Mesenchymal stem cell (in vitro differentiated cells and primary cell): ENCODE measurements at regions not wholly inside any gene's neighbourhood (a gene's known extent, or its start where the extent isn't known, plus 50 kb on each side); places are given as distances from the start of the nearest gene placed in this dataset.

ENCODE experiments used
- DNase-seq: peaks from one replicate; pipeline ENCODE4 v3.0.0-alpha.2; 2013
- H2AFZ ChIP-seq: one replicate; pipeline ENCODE4 v1.6.1; 2013; ENCODE audit warnings: low read depth, mild to moderate bottlenecking, control low read depth, inconsistent platforms, low read length, moderate library complexity
- H2AK5ac ChIP-seq: 2 replicates; pipeline ENCODE4 v1.6.1; 2013; ENCODE audit warnings: low read length, moderate library complexity, mild to moderate bottlenecking, inconsistent platforms; ENCODE audit not compliant: severe bottlenecking
- H2BK120ac ChIP-seq: one replicate; pipeline ENCODE4 v1.6.1; 2013; ENCODE audit warnings: low read depth, mild to moderate bottlenecking, inconsistent platforms, low read length, moderate library complexity
- H2BK12ac ChIP-seq, 2 experiments: one replicate each; pipeline ENCODE4 v1.6.1; 2013; ENCODE audit warnings: inconsistent platforms in 2 of 2, low read length in 2 of 2, mild to moderate bottlenecking in 2 of 2, moderate library complexity in 2 of 2, control low read depth in 1 of 2
- H2BK15ac ChIP-seq: one replicate; pipeline ENCODE4 v1.6.1; 2013; ENCODE audit warnings: mild to moderate bottlenecking, low read depth, inconsistent platforms; ENCODE audit not compliant: poor library complexity, severe bottlenecking
- H2BK5ac ChIP-seq: 2 replicates; pipeline ENCODE4 v1.6.1; 2013; ENCODE audit warnings: low read depth, mild to moderate bottlenecking, low read length, control low read depth, inconsistent platforms; ENCODE audit not compliant: poor library complexity, severe bottlenecking
- H3K14ac ChIP-seq, 2 experiments: one replicate each; pipeline ENCODE4 v1.6.1; 2013; ENCODE audit warnings: inconsistent platforms in 2 of 2, low read length in 2 of 2, control low read depth in 1 of 2, mild to moderate bottlenecking in 1 of 2, moderate library complexity in 1 of 2
- H3K18ac ChIP-seq, 2 experiments: one replicate each; pipeline ENCODE4 v1.6.1; 2013; ENCODE audit warnings: inconsistent platforms in 2 of 2, low read length in 2 of 2, control low read depth in 1 of 2, low read depth in 1 of 2, mild to moderate bottlenecking in 1 of 2
- H3K23ac ChIP-seq, 2 experiments: one replicate each; pipeline ENCODE4 v1.6.1; 2013; ENCODE audit warnings: inconsistent platforms in 2 of 2, low read length in 2 of 2, mild to moderate bottlenecking in 2 of 2, moderate library complexity in 2 of 2, control low read depth in 1 of 2
- H3K27ac ChIP-seq: 2 replicates; pipeline ENCODE4 v1.5.1; 2013; ENCODE audit warnings: mild to moderate bottlenecking, moderate library complexity, low read length, control low read depth, inconsistent platforms; ENCODE audit not compliant: poor library complexity, severe bottlenecking
- H3K27me3 ChIP-seq, 2 experiments: 2 replicates each; pipeline versions ENCODE4 v1.6.1 to v1.7.0; 2013; ENCODE audit warnings: low read length in 2 of 2, mild to moderate bottlenecking in 2 of 2, moderate library complexity in 2 of 2, control low read depth in 1 of 2, inconsistent platforms in 1 of 2; ENCODE audit not compliant: control insufficient read depth in 1 of 2, insufficient read depth in 1 of 2
- H3K36me3 ChIP-seq, 2 experiments: 2 replicates each; pipeline versions ENCODE4 v1.6.1 to v1.7.0; 2013; ENCODE audit warnings: low read length in 2 of 2, control low read depth in 1 of 2, inconsistent platforms in 1 of 2, low read depth in 1 of 2, mild to moderate bottlenecking in 1 of 2; ENCODE audit not compliant: insufficient read depth in 2 of 2, control insufficient read depth in 1 of 2
- H3K4ac ChIP-seq, 2 experiments: one replicate each; pipeline ENCODE4 v1.6.1; 2013; ENCODE audit warnings: inconsistent platforms in 2 of 2, low read length in 2 of 2, mild to moderate bottlenecking in 2 of 2, moderate library complexity in 2 of 2, control low read depth in 1 of 2, low read depth in 1 of 2
- H3K4me1 ChIP-seq: 2 replicates; pipeline ENCODE4 v1.6.1; 2013; ENCODE audit warnings: low read depth, low read length, control low read depth; ENCODE audit not compliant: control insufficient read depth, insufficient read depth
- H3K4me2 ChIP-seq: 2 replicates; pipeline ENCODE4 v1.6.1; 2013; ENCODE audit warnings: low read length, mild to moderate bottlenecking, inconsistent platforms; ENCODE audit not compliant: poor library complexity, severe bottlenecking
- H3K4me3 ChIP-seq, 2 experiments: 2 replicates each; pipeline versions ENCODE4 v1.5.1 to v1.7.0; 2013; ENCODE audit warnings: low read length in 2 of 2, mild to moderate bottlenecking in 2 of 2, control low read depth in 1 of 2, low read depth in 1 of 2; ENCODE audit not compliant: insufficient read depth in 1 of 2
- H3K79me1 ChIP-seq: replicated peaks from 2 replicates; pipeline ENCODE4 v1.6.1; 2013; ENCODE audit warnings: mild to moderate bottlenecking, control low read depth, low read length, inconsistent platforms; ENCODE audit not compliant: poor library complexity, severe bottlenecking
- H3K9ac ChIP-seq: 2 replicates; pipeline ENCODE4 v1.7.0; 2013; ENCODE audit warnings: mild to moderate bottlenecking, low read length, moderate library complexity
- H3K9me3 ChIP-seq: 2 replicates; pipeline ENCODE4 v1.7.0; 2013; ENCODE audit warnings: mild to moderate bottlenecking, low read length; ENCODE audit not compliant: control insufficient read depth
- H4K8ac ChIP-seq: one replicate; pipeline ENCODE4 v1.6.1; 2013; ENCODE audit warnings: inconsistent platforms, mild to moderate bottlenecking, low read length, moderate library complexity
- H4K91ac ChIP-seq: one replicate; pipeline ENCODE4 v1.6.1; 2013; ENCODE audit warnings: mild to moderate bottlenecking, low read length, inconsistent platforms
- WGBS: methylation state at CpG from one replicate; pipeline ENCODE4 v1.1.7; 2013; ENCODE audit warnings: mixed read lengths; 5-methylcytosine and 5-hydroxymethylcytosine counted together

DNA sequence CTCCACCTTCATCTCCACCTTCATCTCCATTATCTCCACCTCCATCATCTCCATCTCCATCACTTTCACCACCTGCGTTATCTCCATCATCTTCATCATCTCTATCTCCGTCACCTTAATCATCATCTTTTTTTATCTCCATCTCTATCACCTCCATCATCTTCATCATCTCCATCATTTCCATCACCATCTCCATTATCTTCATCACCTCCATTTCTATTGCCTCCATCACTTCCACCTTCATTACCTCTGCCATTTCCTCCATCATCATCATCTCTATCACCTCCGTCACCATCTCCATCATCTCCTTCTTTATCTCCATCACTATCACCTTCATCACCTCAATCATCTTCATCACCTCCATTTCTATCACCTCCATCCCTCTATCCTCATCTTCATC, 573.5 kb downstream of the TBC1D22A start:
- DNase-seq = no peak
- H3K18ac ChIP-seq = no peak overlapping the region
- no peak overlapping the region for H4K8ac ChIP-seq
- H4K91ac ChIP-seq = no peak overlapping the region
- no peak overlapping the region for H3K14ac ChIP-seq
- no peak overlapping the region for H3K9ac ChIP-seq
- no peak overlapping the region for H2AFZ ChIP-seq
- no peak overlapping the region for H2BK120ac ChIP-seq
- H2BK15ac ChIP-seq = no peak overlapping the region
- no peak overlapping the region for H2BK12ac ChIP-seq
- H3K4me2 ChIP-seq = no peak overlapping the region
- H3K27me3 ChIP-seq = peaks cover 0 to 29% of the 10 kb centered on the region in 2 experiments
- no peak overlapping the region for H3K23ac ChIP-seq
- no peaks in the 10 kb centered on the region for H3K4me1 ChIP-seq
- 83% methylated on average over 3 of the region's 3 CpGs for WGBS
- H3K27ac ChIP-seq = no peak overlapping the region
- H3K79me1 ChIP-seq = no peaks in the 10 kb centered on the region
- H2AK5ac ChIP-seq = no peak overlapping the region
- no peak overlapping the region for H3K4ac ChIP-seq
- no peak overlapping the region for H2BK5ac ChIP-seq
- no peak overlapping the region for H3K4me3 ChIP-seq
- H3K9me3 ChIP-seq = peaks cover 27% of the 10 kb centered on the region
- H3K36me3 ChIP-seq = no peaks in the 10 kb centered on the region

DNA sequence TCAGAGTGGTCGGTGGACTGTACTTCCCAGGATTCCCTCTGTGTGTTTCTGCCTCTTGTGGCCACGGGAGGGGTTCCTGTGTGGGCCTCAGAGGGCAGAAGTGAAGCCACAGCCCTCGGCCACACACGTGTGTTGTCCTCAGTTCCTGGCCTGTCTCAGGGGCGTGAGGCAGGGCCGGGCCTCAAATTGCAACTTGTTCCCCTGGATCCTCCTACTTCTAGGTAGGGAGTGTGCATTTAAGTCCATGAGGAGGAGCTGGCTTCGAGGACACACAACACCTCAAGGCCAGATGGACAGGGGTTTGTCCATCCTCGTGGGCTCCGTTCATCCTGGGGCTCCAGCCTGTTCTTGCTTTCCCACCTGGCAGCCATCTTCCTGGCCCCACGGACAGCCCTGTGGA, 573.0 kb downstream of the TBC1D22A start:
- 36% methylated on average over 10 of the region's 10 CpGs for WGBS
- Histone ChIP-seq H3K9me3 (peaks cover 27% of the 10 kb centered on the region), H3K79me1 (no peaks in the 10 kb centered on the region), H3K4me3 (no peak overlapping the region), H4K8ac (no peak overlapping the region), H3K14ac (no peak overlapping the region), H3K4me1 (no peaks in the 10 kb centered on the region), H2BK12ac (no peak overlapping the region), H3K36me3 (no peaks in the 10 kb centered on the region), H3K18ac (no peak overlapping the region), H2AFZ (no peak overlapping the region), H3K27me3 (peaks cover 0 to 24% of the 10 kb centered on the region in 2 experiments), H3K4me2 (no peak overlapping the region), H3K4ac (no peak overlapping the region), H3K9ac (no peak overlapping the region), H2AK5ac (no peak overlapping the region), H2BK5ac (no peak overlapping the region), H2BK15ac (no peak overlapping the region), H2BK120ac (no peak overlapping the region), H4K91ac (no peak overlapping the region), H3K27ac (no peak overlapping the region), H3K23ac (no peak overlapping the region)
- DNase-seq = no peak

- no peak overlapping the region for H3K4ac ChIP-seq
- H3K79me1 ChIP-seq = no peaks in the 10 kb centered on the region
- peaks cover 27% of the 10 kb centered on the region for H3K9me3 ChIP-seq
- H3K9ac ChIP-seq = no peak overlapping the region
- H3K4me2 ChIP-seq = no peak overlapping the region
- H3K18ac ChIP-seq = no peak overlapping the region
- no peak for DNase-seq
- no peak overlapping the region for H3K27ac ChIP-seq
- no peak overlapping the region for H2AK5ac ChIP-seq
- no peak overlapping the region for H3K4me3 ChIP-seq
- no peak overlapping the region for H2BK12ac ChIP-seq
- H3K27me3 ChIP-seq = peaks cover 0 to 20% of the 10 kb centered on the region in 2 experiments
- 53% methylated on average over 7 of the region's 7 CpGs for WGBS
- H3K23ac ChIP-seq = no peak overlapping the region
- no peaks in the 10 kb centered on the region for H3K36me3 ChIP-seq
- no peaks in the 10 kb centered on the region for H3K4me1 ChIP-seq
- no peak overlapping the region for H3K14ac ChIP-seq
- H2BK5ac ChIP-seq = no peak overlapping the region
- H4K8ac ChIP-seq = no peak overlapping the region
- H2BK120ac ChIP-seq = no peak overlapping the region
- no peak overlapping the region for H2BK15ac ChIP-seq
- H2AFZ ChIP-seq = no peak overlapping the region
- H4K91ac ChIP-seq = no peak overlapping the region
Observed at GRCh38 chr22:47334601-47335000, 572.2 kb downstream of the TBC1D22A start.

DNA sequence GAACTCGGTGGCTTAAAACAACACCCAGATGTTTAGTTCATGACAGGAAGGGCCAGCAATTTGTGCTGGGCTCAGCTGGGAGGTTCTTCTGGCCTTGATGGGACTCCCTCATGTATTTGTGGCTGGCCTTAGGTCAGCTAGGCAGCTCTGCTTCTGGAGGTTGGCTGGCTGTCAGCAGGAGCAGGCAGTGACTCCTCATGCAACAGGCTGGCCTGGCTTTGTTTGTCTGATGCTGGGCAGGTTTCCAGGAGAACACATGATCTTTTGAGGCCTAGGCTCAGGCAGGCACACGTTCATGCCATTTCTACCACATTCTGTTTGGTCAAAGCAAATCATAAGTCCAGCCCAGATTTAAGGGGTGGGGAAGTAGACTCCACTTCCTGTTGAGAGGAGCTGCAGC, 571.2 kb downstream of the TBC1D22A start:
- H3K36me3 ChIP-seq = no peaks in the 10 kb centered on the region
- H3K9me3 ChIP-seq = peaks cover 27% of the 10 kb centered on the region
- H3K4me2 ChIP-seq = no peak overlapping the region
- no peak for DNase-seq
- peaks cover 0 to 19% of the 10 kb centered on the region in 2 experiments for H3K27me3 ChIP-seq
- no peaks in the 10 kb centered on the region for H3K4me1 ChIP-seq
- no peak overlapping the region for H3K23ac ChIP-seq
- no peaks in the 10 kb centered on the region for H3K79me1 ChIP-seq
- no peak overlapping the region for H3K4me3 ChIP-seq
- H3K18ac ChIP-seq = no peak overlapping the region
- H2BK15ac ChIP-seq = no peak overlapping the region
- H4K91ac ChIP-seq = no peak overlapping the region
- H3K9ac ChIP-seq = no peak overlapping the region
- H4K8ac ChIP-seq = no peak overlapping the region
- H3K14ac ChIP-seq = no peak overlapping the region
- no peak overlapping the region for H2AK5ac ChIP-seq
- no peak overlapping the region for H3K27ac ChIP-seq
- no peak overlapping the region for H2BK120ac ChIP-seq
- 53% methylated on average over 2 of the region's 2 CpGs for WGBS
- H2AFZ ChIP-seq = no peak overlapping the region
- H3K4ac ChIP-seq = no peak overlapping the region
- H2BK5ac ChIP-seq = no peak overlapping the region
- no peak overlapping the region for H2BK12ac ChIP-seq
